ENCODE measurements at regions not wholly inside any gene's neighbourhood (a gene's known extent, or its start where the extent isn't known, plus 50 kb on each side); places are given as distances from the start of the nearest gene placed in this dataset.

GRCh38 chr13:44302233-44302632 lies 71.4 kb upstream of the SERP2 start:
- Histone ChIP-seq H3K27ac (no peak overlapping the region), H3K4me3 (no peak overlapping the region), H3K36me3 (no peaks in the 10 kb centered on the region), H3K9me3 (no peaks in the 10 kb centered on the region), H3K27me3 (no peaks in the 10 kb centered on the region), H3K4me1 (peaks cover 0 to 17% (median 0%) of the 10 kb centered on the region in 3 donors)
- TF ChIP-seq CTCF (IDR thresholded peaks at IDR 0.05) = no peak
- 92 to 95% methylated on average over 4 of the region's 4 CpGs for WGBS, 2 donors
- ATAC-seq (no peak), FAIRE-seq (no peak), DNase-seq (no peak)
- intact Hi-C loops (cut with DNase I) = no loop called here

- FAIRE-seq (no peak), DNase-seq (no peak), ATAC-seq (no peak)
- H3K4me1 ChIP-seq = peaks cover 0 to 17% (median 0%) of the 10 kb centered on the region in 3 donors
- TF ChIP-seq CTCF (IDR thresholded peaks at IDR 0.05) = no peak
- no peak overlapping the region for H3K4me3 ChIP-seq
- WGBS, 2 donors = 74 to 84% methylated on average over 5 of the region's 5 CpGs
- no peaks in the 10 kb centered on the region for H3K27me3 ChIP-seq
- peak overlapping the region in 1 of 4 donors; percentile 5 for H3K27ac ChIP-seq
- no peaks in the 10 kb centered on the region for H3K36me3 ChIP-seq
- intact Hi-C loops (cut with DNase I) = no loop called here
- H3K9me3 ChIP-seq = no peaks in the 10 kb centered on the region
Measured at GRCh38 chr13:44302940-44303575, 70.6 kb upstream of the SERP2 start.

- Histone ChIP-seq H3K27me3 (no peaks in the 10 kb centered on the region), H3K36me3 (no peaks in the 10 kb centered on the region), H3K4me1 (peaks cover 0 to 17% (median 0%) of the 10 kb centered on the region in 3 donors), H3K4me3 (no peak overlapping the region), H3K9me3 (no peaks in the 10 kb centered on the region), H3K27ac (peak overlapping the region in 1 of 4 donors; percentile 5)
- no peak for TF ChIP-seq CTCF (IDR thresholded peaks at IDR 0.05)
- DNase-seq (peak in 3 of 6 donors; percentile 13 to 51 (median 44)), ATAC-seq (peak in 1 of 4 donors; percentile 23), FAIRE-seq (no peak)
- intact Hi-C loops (cut with DNase I) = no loop called here
- WGBS, 2 donors = 67 to 81% methylated on average over 5 of the region's 5 CpGs
Measured at GRCh38 chr13:44303681-44304432, 69.8 kb upstream of the SERP2 start.

- DNase-seq (no peak), FAIRE-seq (no peak), ATAC-seq (no peak)
- no peaks in the 10 kb centered on the region for H3K27me3 ChIP-seq
- H3K4me3 ChIP-seq = no peak overlapping the region
- peaks cover 0 to 17% (median 0%) of the 10 kb centered on the region in 3 donors for H3K4me1 ChIP-seq
- H3K9me3 ChIP-seq = no peaks in the 10 kb centered on the region
- no peak overlapping the region for H3K27ac ChIP-seq
- no peak for TF ChIP-seq CTCF (IDR thresholded peaks at IDR 0.05)
- WGBS, 2 donors = 88 to 91% methylated on average over 4 of the region's 4 CpGs
- H3K36me3 ChIP-seq = no peaks in the 10 kb centered on the region
- intact Hi-C loops (cut with DNase I) = no loop called here
Measured at GRCh38 chr13:44304433-44304725, 69.2 kb upstream of the SERP2 start.

- no peak overlapping the region for H3K27ac ChIP-seq
- no peak for FAIRE-seq
- H3K4me1 ChIP-seq = peaks cover 0 to 15% (median 0%) of the 10 kb centered on the region in 3 donors
- no peaks in the 10 kb centered on the region for H3K36me3 ChIP-seq
- no peak for ATAC-seq
- no peaks in the 10 kb centered on the region for H3K9me3 ChIP-seq
- WGBS, 2 donors = 81 to 91% methylated on average over 2 of the region's 2 CpGs
- DNase-seq = no peak
- H3K27me3 ChIP-seq = no peaks in the 10 kb centered on the region
- intact Hi-C loops (cut with DNase I) = no loop called here
- TF ChIP-seq CTCF (IDR thresholded peaks at IDR 0.05) = no peak
- H3K4me3 ChIP-seq = no peak overlapping the region
Measured at GRCh38 chr13:44305286-44305685, 68.3 kb upstream of the SERP2 start.
